ENCODE measurements at regions not wholly inside any gene's neighbourhood (a gene's known extent, or its start where the extent isn't known, plus 50 kb on each side); places are given as distances from the start of the nearest gene placed in this dataset.

- H3K27me3 ChIP-seq: no peaks in the 10 kb centered on the region
- intact Hi-C loops (cut with DNase I): no loop called here
- TF ChIP-seq CTCF (IDR thresholded peaks at IDR 0.05): no peak
- no peak for TF ChIP-seq POLR2A (IDR thresholded peaks at IDR 0.05)
- no peak for TF ChIP-seq POLR2AphosphoS5 (IDR thresholded peaks at IDR 0.05; ENCODE audit: insufficient read depth in 1 of 2, low read depth in 1 of 2)
Measured at GRCh38 chr16:5454349-5454748, 356.8 kb upstream of the EEF2KMT start.

GRCh38 chr16:5451641-5452040, 354.0 kb upstream of the EEF2KMT start:
- Histone ChIP-seq H3K4me1 (no peaks in the 10 kb centered on the region), H3K4me3 (no peak overlapping the region), H3K9me3 (no peaks in the 10 kb centered on the region), H3K36me3 (no peaks in the 10 kb centered on the region), H3K27me3 (no peaks in the 10 kb centered on the region), H3K27ac (no peak overlapping the region)
- intact Hi-C loops (cut with DNase I): no loop called here
- TF ChIP-seq POLR2A (IDR thresholded peaks at IDR 0.05) (no peak), CTCF (IDR thresholded peaks at IDR 0.05) (no peak), POLR2AphosphoS5 (IDR thresholded peaks at IDR 0.05; ENCODE audit: insufficient read depth in 1 of 2, low read depth in 1 of 2) (no peak)
- no peak for DNase-seq (ENCODE audit: extremely low spot score in 2 of 2)

More at GRCh38 chr16:5454349-5454748, 356.8 kb upstream of the EEF2KMT start:
- DNase-seq (ENCODE audit: extremely low spot score in 2 of 2): no peak
- Histone ChIP-seq H3K4me1 (no peaks in the 10 kb centered on the region), H3K36me3 (no peaks in the 10 kb centered on the region), H3K27ac (no peak overlapping the region), H3K4me3 (no peak overlapping the region), H3K9me3 (no peaks in the 10 kb centered on the region)

GRCh38 chr16:5450409-5451104, 353.0 kb upstream of the EEF2KMT start:
- no peak for DNase-seq (ENCODE audit: extremely low spot score in 2 of 2)
- intact Hi-C loops (cut with DNase I): no loop called here

GRCh38 chr16:5449901-5450300, 352.3 kb upstream of the EEF2KMT start:
- no peaks in the 10 kb centered on the region for H3K36me3 ChIP-seq
- TF ChIP-seq POLR2A (IDR thresholded peaks at IDR 0.05) (no peak), CTCF (IDR thresholded peaks at IDR 0.05) (no peak), POLR2AphosphoS5 (IDR thresholded peaks at IDR 0.05; ENCODE audit: insufficient read depth in 1 of 2, low read depth in 1 of 2) (no peak)
- no peaks in the 10 kb centered on the region for H3K9me3 ChIP-seq
- no peak overlapping the region for H3K27ac ChIP-seq
- H3K4me3 ChIP-seq: no peak overlapping the region
- intact Hi-C loops (cut with DNase I): no loop called here
- H3K27me3 ChIP-seq: no peaks in the 10 kb centered on the region
- H3K4me1 ChIP-seq: no peaks in the 10 kb centered on the region
- DNase-seq (ENCODE audit: extremely low spot score in 2 of 2): no peak

More at GRCh38 chr16:5450409-5451104, 353.0 kb upstream of the EEF2KMT start:
- no peaks in the 10 kb centered on the region for H3K27me3 ChIP-seq
- no peak for TF ChIP-seq POLR2AphosphoS5 (IDR thresholded peaks at IDR 0.05; ENCODE audit: insufficient read depth in 1 of 2, low read depth in 1 of 2)
- TF ChIP-seq POLR2A (IDR thresholded peaks at IDR 0.05): no peak
- TF ChIP-seq CTCF (IDR thresholded peaks at IDR 0.05): no peak
- no peaks in the 10 kb centered on the region for H3K9me3 ChIP-seq
- H3K4me1 ChIP-seq: no peaks in the 10 kb centered on the region
- no peaks in the 10 kb centered on the region for H3K36me3 ChIP-seq
- no peak overlapping the region for H3K4me3 ChIP-seq
- no peak overlapping the region for H3K27ac ChIP-seq

GRCh38 chr16:5448798-5449197, 351.2 kb upstream of the EEF2KMT start:
- Histone ChIP-seq H3K4me1 (no peaks in the 10 kb centered on the region), H3K4me3 (no peak overlapping the region), H3K36me3 (no peaks in the 10 kb centered on the region), H3K27me3 (no peaks in the 10 kb centered on the region), H3K9me3 (no peaks in the 10 kb centered on the region), H3K27ac (no peak overlapping the region)
- DNase-seq (ENCODE audit: extremely low spot score in 2 of 2): no peak
- TF ChIP-seq CTCF (IDR thresholded peaks at IDR 0.05) (no peak), POLR2A (IDR thresholded peaks at IDR 0.05) (no peak), POLR2AphosphoS5 (IDR thresholded peaks at IDR 0.05; ENCODE audit: insufficient read depth in 1 of 2, low read depth in 1 of 2) (no peak)
- intact Hi-C loops (cut with DNase I): no loop called here

Measured in vagina (tissue), 2 donors.